ENCODE measurements at regions not wholly inside any gene's neighbourhood (a gene's known extent, or its start where the extent isn't known, plus 50 kb on each side); places are given as distances from the start of the nearest gene placed in this dataset.

GRCh38 chr5:125103459-125103858, 357.0 kb upstream of the ZNF608 start:
- H3K4me3 ChIP-seq (ENCODE audit: low read depth, low read length): no peak overlapping the region
- H3K36me3 ChIP-seq: no peaks in the 10 kb centered on the region
- no peak for TF ChIP-seq CTCF (IDR thresholded peaks at IDR 0.05; ENCODE audit: low read depth, low read length)
- no peaks in the 10 kb centered on the region for H3K27me3 ChIP-seq
- no peaks in the 10 kb centered on the region for H3K9me3 ChIP-seq
- H3K4me1 ChIP-seq: no peaks in the 10 kb centered on the region
- DNase-seq: no peak

- Histone ChIP-seq H3K4me3 (ENCODE audit: low read depth, low read length) (no peak overlapping the region), H3K27me3 (no peaks in the 10 kb centered on the region), H3K36me3 (no peaks in the 10 kb centered on the region), H3K4me1 (no peaks in the 10 kb centered on the region), H3K9me3 (no peaks in the 10 kb centered on the region)
- TF ChIP-seq CTCF (IDR thresholded peaks at IDR 0.05; ENCODE audit: low read depth, low read length): no peak
- DNase-seq: no peak
Observed at GRCh38 chr5:125106271-125106670, 359.8 kb upstream of the ZNF608 start.

GRCh38 chr5:125106881-125107280, 360.4 kb upstream of the ZNF608 start:
- Histone ChIP-seq H3K36me3 (no peaks in the 10 kb centered on the region), H3K9me3 (no peaks in the 10 kb centered on the region), H3K4me3 (ENCODE audit: low read depth, low read length) (no peak overlapping the region), H3K27me3 (no peaks in the 10 kb centered on the region), H3K4me1 (no peaks in the 10 kb centered on the region)
- no peak for TF ChIP-seq CTCF (IDR thresholded peaks at IDR 0.05; ENCODE audit: low read depth, low read length)
- no peak for DNase-seq

GRCh38 chr5:125109293-125109692, 362.9 kb upstream of the ZNF608 start:
- Histone ChIP-seq H3K4me3 (ENCODE audit: low read depth, low read length) (no peak overlapping the region), H3K9me3 (no peaks in the 10 kb centered on the region), H3K27me3 (no peaks in the 10 kb centered on the region), H3K36me3 (no peaks in the 10 kb centered on the region), H3K4me1 (no peaks in the 10 kb centered on the region)
- no peak for TF ChIP-seq CTCF (IDR thresholded peaks at IDR 0.05; ENCODE audit: low read depth, low read length)
- DNase-seq: no peak

GRCh38 chr5:125109816-125110215, 363.4 kb upstream of the ZNF608 start:
- DNase-seq: no peak

GRCh38 chr5:125112196-125112595, 365.8 kb upstream of the ZNF608 start:
- DNase-seq: no peak
- no peaks in the 10 kb centered on the region for H3K9me3 ChIP-seq
- H3K27me3 ChIP-seq: no peaks in the 10 kb centered on the region
- TF ChIP-seq CTCF (IDR thresholded peaks at IDR 0.05; ENCODE audit: low read depth, low read length): no peak
- H3K4me3 ChIP-seq (ENCODE audit: low read depth, low read length): no peak overlapping the region
- no peaks in the 10 kb centered on the region for H3K4me1 ChIP-seq
- no peaks in the 10 kb centered on the region for H3K36me3 ChIP-seq

More at GRCh38 chr5:125109816-125110215, 363.4 kb upstream of the ZNF608 start:
- Histone ChIP-seq H3K9me3 (no peaks in the 10 kb centered on the region), H3K36me3 (no peaks in the 10 kb centered on the region), H3K27me3 (no peaks in the 10 kb centered on the region), H3K4me1 (no peaks in the 10 kb centered on the region), H3K4me3 (ENCODE audit: low read depth, low read length) (no peak overlapping the region)
- no peak for TF ChIP-seq CTCF (IDR thresholded peaks at IDR 0.05; ENCODE audit: low read depth, low read length)
